Large intestine (tissue), 3 donors: ENCODE measurements at regions not wholly inside any gene's neighbourhood (a gene's known extent, or its start where the extent isn't known, plus 50 kb on each side); places are given as distances from the start of the nearest gene placed in this dataset.

Source experiments
- DNase-seq, 2 donors: peaks; one replicate each; pipeline versions ENCODE4 v3.0.0 to v3.0.0-alpha.2; 2013
- H3K27ac ChIP-seq: one replicate; pipeline ENCODE4 v1.5.1; 2013; ENCODE audit warnings: low read length
- H3K27me3 ChIP-seq: 2 replicates; pipeline ENCODE4 v1.6.1; 2013; ENCODE audit warnings: low read length; ENCODE audit not compliant: control insufficient read depth, insufficient read depth
- H3K36me3 ChIP-seq: 2 replicates; pipeline ENCODE4 v1.6.1; 2013; ENCODE audit warnings: low read length; ENCODE audit not compliant: control insufficient read depth, insufficient read depth
- H3K4me1 ChIP-seq: one replicate; pipeline ENCODE4 v1.6.1; 2013; ENCODE audit warnings: low read length; ENCODE audit not compliant: control insufficient read depth, insufficient read depth
- H3K4me3 ChIP-seq: one replicate; pipeline ENCODE4 v1.5.1; 2013; ENCODE audit warnings: low read length
- H3K9me3 ChIP-seq: one replicate; pipeline ENCODE4 v1.6.1; 2013; ENCODE audit warnings: mild to moderate bottlenecking, low read depth, low read length, moderate library complexity; ENCODE audit not compliant: control insufficient read depth
- WGBS: methylation state at CpG from one replicate; pipeline ENCODE4 v1.1.5; 2013; ENCODE audit warnings: low lambda C conversion rate; ENCODE audit not compliant: insufficient coverage; 5-methylcytosine and 5-hydroxymethylcytosine counted together

DNA sequence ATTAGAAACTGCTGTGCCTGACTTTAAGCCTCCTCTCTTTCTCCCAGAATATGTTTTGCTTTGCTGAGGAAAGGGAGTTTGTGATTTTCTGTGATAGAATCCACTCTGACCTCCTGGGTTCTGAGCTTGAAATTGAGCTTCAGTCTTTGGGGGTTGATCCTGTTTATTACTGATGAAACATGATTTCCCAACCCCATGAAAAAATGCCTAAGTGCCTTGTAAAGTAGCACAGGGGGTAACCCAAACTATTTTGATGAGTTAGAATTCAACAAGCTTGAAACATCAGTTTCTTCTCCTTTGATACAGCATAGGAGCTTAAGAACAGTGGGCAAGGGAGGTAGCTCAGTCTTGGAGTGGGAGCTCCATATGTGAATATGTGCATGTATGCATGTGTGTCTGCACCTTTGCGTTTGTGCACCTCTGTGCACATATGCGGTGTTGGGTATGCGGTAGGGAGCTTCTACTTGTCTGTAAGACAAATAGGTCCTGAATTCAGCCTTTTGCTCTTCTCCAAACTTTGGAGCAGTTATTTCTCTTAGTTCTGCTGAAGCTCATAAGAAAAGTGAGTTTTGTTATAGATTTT lies 364.6 kb downstream of the OSR1 start:
- Histone ChIP-seq H3K4me3 (no peak overlapping the region), H3K9me3 (no peaks in the 10 kb centered on the region), H3K27me3 (no peaks in the 10 kb centered on the region), H3K36me3 (no peaks in the 10 kb centered on the region), H3K27ac (no peak overlapping the region), H3K4me1 (peaks cover 11% of the 10 kb centered on the region)
- no CpG with 5 or more reads among the region's 3 CpGs for WGBS
- no peak for DNase-seq

DNA sequence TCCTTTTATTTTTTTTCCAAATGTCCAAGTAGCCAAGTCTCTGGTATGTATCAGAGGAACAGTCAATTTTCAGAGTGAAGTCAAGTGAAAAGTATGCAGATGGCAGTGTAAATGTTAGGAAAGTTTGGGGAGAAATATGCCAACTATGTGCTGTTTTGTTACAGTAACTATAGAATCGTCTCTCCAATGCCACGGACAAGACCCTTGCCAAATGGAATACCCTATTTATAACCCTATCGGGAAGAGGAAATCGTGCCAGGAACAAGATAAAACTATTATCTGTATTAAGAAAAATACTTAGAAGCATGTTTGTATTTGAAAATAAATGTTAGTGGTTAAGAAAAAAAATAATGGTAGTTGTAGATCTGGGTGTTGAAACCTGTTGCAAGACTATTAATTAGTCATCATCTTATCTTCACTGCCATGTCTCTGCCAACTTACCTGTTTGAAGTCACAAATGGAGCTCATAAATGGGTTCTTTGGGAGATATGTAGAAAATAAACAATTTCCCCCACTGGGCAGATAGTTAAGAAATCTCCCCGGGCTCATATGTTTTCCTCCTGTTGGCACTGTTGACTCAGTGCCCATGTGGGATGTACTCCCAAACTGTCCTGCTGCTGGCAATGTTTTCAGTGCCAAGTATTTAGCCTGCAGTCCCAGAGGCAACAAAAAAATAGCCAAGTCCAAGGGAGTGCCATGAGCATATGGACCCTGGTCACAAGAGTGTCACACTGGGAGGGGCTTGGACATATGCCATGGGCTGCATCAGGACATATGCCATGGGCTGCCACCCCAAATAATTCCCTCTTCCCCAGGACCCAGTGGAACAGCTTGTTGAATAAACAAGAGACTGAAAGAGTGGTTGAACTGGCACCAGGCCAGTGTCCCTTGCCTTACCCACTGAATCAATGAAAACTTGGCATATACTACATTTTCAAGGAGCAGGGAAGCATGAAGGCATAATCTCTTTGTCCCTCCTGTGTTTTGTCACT lies 366.9 kb downstream of the OSR1 start:
- Histone ChIP-seq H3K4me3 (no peak overlapping the region), H3K36me3 (no peaks in the 10 kb centered on the region), H3K4me1 (no peaks in the 10 kb centered on the region), H3K27me3 (no peaks in the 10 kb centered on the region), H3K27ac (no peak overlapping the region), H3K9me3 (no peaks in the 10 kb centered on the region)
- DNase-seq: peak in 1 of 2 donors; percentile 20
- WGBS: 73% methylated on average over 2 of the region's 5 CpGs

DNA sequence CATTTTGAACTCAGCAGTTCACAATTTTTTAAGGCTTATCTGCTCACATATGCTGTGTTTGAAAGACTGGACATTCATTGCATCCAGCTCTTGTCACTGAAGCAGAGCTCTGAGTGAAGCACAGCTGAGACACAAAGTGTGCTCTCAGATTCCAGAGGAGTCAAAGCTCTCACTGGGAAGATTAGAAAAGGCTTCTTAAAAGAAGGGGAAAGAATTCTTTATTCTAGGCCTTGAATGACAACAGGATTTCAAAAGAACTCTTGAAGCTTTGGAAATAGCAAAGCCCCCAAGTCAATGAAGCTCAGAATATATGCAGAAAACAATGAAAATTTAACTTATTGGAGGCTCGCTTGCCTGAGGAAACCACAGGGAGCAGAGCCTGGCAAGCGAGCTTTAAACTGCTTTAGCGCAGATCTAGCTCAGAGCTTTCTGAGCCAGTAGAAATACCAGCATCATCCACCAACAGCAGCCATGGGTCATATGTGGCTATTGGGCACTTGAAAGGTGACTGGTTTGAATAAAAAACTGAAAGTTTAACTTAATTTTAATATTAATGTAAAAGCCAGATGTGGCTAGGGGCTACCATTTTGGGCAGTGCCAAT lies 369.7 kb downstream of the OSR1 start:
- Histone ChIP-seq H3K27me3 (no peaks in the 10 kb centered on the region), H3K27ac (no peak overlapping the region), H3K4me3 (no peak overlapping the region), H3K9me3 (no peaks in the 10 kb centered on the region), H3K36me3 (no peaks in the 10 kb centered on the region), H3K4me1 (no peaks in the 10 kb centered on the region)
- no CpG with 5 or more reads among the region's 3 CpGs for WGBS
- DNase-seq: no peak

DNA sequence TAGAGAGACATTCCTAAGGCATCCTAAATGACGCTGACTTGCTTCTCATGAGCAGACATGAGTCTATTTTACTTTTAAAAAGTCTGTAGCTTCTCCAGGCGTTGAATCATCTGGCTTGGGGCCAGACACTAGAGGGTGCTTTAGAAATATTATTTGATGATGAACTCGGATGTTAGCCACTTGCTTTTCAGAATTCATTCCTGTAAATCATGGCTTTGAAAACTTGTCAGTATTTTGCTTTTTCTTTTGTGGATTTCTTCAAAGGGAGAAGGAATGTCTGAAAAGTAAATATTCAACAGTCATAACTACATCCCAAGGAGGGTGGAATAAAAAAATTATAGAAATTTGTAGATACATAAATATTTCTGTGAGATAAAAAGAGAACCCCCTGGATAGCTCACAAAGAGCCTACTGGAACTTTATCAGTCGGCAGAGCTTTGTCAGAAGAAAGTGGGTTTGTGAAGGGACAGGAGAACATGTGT lies 370.8 kb downstream of the OSR1 start:
- Histone ChIP-seq H3K27ac (no peak overlapping the region), H3K4me3 (no peak overlapping the region), H3K9me3 (no peaks in the 10 kb centered on the region), H3K36me3 (no peaks in the 10 kb centered on the region), H3K27me3 (no peaks in the 10 kb centered on the region), H3K4me1 (no peaks in the 10 kb centered on the region)
- WGBS: 100% methylated on average over 1 of the region's 4 CpGs
- peak in 1 of 2 donors; percentile 40 for DNase-seq

DNA sequence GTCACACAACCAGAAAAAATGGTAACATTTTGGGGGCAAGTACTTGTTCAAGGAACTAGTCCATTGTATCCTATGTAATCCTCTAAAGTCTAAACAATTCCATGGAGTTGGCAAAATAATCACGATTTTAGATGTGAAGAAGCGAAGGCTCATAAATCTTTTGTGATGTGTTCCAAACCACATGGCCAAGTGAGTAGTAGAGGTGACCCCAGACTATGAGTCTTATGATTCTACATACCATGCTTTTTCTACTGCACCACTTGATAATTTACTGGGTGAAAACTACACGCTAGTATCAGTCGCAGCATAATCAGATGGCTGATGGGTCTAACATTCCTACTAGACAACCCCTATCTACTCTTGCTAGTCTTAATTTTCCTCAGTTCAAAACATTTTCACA lies 371.4 kb downstream of the OSR1 start:
- Histone ChIP-seq H3K36me3 (no peaks in the 10 kb centered on the region), H3K27me3 (no peaks in the 10 kb centered on the region), H3K4me1 (no peaks in the 10 kb centered on the region), H3K4me3 (no peak overlapping the region), H3K9me3 (no peaks in the 10 kb centered on the region), H3K27ac (no peak overlapping the region)
- DNase-seq: no peak
- 100% methylated on average over 1 of the region's 4 CpGs for WGBS

DNA sequence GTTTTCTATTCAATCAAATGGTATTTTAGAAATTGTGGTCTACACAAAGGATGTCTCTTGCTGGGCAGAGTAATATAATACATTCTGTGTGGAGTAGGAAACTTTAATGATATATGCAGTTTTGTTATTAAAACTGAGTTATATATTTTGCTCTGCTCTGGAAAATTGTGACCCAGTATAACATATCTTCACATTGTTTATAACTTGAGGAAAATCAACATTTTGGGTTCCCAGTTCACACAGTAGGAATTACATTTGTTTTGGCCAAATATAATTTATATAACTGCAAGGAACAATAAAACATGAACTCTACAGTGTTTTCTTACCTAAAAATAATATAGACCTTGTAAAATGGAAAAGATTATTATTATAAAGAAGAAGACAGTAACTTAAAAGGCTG lies 372.4 kb downstream of the OSR1 start:
- no peaks in the 10 kb centered on the region for H3K36me3 ChIP-seq
- H3K27ac ChIP-seq: no peak overlapping the region
- no peaks in the 10 kb centered on the region for H3K4me1 ChIP-seq
- no peak for DNase-seq
- H3K27me3 ChIP-seq: no peaks in the 10 kb centered on the region
- H3K9me3 ChIP-seq: no peaks in the 10 kb centered on the region
- H3K4me3 ChIP-seq: no peak overlapping the region

DNA sequence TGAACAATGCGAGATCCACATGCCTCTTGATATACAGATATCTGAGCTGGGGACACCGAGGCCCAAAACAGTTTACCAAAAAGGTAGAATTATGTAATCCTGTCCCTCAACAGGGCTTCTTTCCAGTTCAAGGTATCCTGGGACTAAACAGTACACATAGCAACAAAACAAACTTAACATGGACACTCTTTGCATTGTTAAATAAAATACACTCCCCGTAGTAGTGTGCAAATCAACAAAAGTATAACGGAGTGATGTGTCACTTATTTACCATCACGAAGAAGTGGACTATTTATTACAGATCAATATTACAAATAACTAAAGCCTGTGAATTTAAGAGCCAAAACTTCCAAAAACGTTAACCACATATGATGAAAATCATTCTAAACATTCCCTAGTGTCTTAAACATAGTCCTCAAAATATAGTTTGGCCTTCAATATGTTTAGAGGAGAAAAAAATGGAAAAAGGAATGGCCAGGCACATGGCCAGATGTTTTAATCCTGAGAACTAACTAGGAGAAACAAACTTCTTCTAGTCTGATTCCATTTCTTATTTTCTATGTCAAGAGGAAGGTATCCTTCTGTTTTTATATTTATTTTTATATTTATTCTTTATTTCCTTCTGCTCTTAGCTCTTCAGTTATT lies 377.5 kb downstream of the OSR1 start:
- Histone ChIP-seq H3K27ac (no peak overlapping the region), H3K27me3 (no peaks in the 10 kb centered on the region), H3K4me1 (no peaks in the 10 kb centered on the region), H3K36me3 (no peaks in the 10 kb centered on the region), H3K4me3 (no peak overlapping the region), H3K9me3 (no peaks in the 10 kb centered on the region)
- 70% methylated on average over 4 of the region's 6 CpGs for WGBS
- no peak for DNase-seq

DNA sequence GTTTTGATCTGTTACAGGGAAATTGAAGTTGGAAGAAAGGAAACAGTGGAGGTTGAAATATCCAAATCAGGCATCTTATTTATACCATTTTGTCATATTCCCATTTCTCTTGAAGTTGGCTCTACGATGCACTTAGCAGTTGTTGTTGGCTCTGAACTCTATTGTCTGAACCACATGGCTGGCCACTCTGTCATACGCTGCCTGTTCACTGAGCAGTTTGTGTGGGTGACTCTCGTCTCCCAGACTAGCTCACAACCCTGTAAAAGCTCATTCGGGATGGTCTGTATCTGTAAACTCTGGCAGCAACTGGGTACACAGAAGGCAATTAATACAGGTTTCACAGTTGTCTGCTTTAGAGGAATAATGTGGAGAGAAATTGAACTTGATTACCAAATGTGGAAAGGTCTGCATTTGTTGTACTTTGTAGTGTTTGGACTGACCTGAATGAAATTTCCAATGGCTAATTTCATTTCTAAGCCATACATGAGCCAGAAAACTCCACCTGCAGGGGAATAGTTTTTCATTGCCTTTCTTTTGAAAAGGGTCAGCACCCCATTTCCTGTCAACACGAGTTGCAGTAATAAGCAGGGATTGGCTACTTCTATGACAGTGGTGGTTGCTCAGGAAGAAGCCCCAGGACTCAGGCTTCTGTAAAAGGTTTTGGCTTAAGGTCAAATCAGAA lies 378.2 kb downstream of the OSR1 start:
- 80% methylated on average over 2 of the region's 5 CpGs for WGBS
- Histone ChIP-seq H3K27me3 (no peaks in the 10 kb centered on the region), H3K27ac (no peak overlapping the region), H3K9me3 (no peaks in the 10 kb centered on the region), H3K4me3 (no peak overlapping the region), H3K36me3 (no peaks in the 10 kb centered on the region), H3K4me1 (no peaks in the 10 kb centered on the region)
- no peak for DNase-seq

DNA sequence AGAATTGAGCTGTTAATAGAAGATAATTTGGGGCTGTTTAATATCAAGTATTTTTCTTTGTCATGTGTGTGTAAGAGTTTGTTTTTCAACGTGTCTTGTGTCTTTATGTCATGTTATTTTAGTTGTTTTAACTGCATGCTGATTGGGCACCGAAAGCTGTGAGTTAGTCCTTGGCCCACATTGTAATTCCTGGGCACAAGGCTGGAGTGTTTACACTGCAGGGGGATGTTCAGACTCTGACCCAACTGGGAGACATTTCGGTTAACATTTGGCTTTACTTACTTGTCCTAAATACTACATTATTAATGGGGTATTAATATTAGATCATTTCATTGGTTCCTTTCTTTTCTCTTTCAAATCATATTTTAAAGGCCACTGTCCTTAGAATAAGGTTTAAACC lies 381.0 kb downstream of the OSR1 start:
- WGBS: 100% methylated on average over 1 of the region's 3 CpGs
- Histone ChIP-seq H3K4me3 (no peak overlapping the region), H3K36me3 (no peaks in the 10 kb centered on the region), H3K9me3 (no peaks in the 10 kb centered on the region), H3K27me3 (no peaks in the 10 kb centered on the region), H3K4me1 (no peaks in the 10 kb centered on the region), H3K27ac (no peak overlapping the region)
- no peak for DNase-seq
